C4-2B (cell line): ENCODE measurements at regions not wholly inside any gene's neighbourhood (a gene's known extent, or its start where the extent isn't known, plus 50 kb on each side); places are given as distances from the start of the nearest gene placed in this dataset.

Experiments
- H3K27ac ChIP-seq: fragments of 450-650 bp; 2 replicates; pipeline ENCODE4 v1.5.1; 2017
- ZFX ChIP-seq: fragments of 450-650 bp; IDR thresholded peaks from 2 replicates; pipeline ENCODE4 v1.6.1; 2017
- TF ChIP-seq, protein P1 (sequence below): fragments of 450-650 bp; conservative IDR thresholded peaks from 2 replicates; pipeline ENCODE4 v1.5.1; 2017; ENCODE audit warnings: mild to moderate bottlenecking

DNA sequence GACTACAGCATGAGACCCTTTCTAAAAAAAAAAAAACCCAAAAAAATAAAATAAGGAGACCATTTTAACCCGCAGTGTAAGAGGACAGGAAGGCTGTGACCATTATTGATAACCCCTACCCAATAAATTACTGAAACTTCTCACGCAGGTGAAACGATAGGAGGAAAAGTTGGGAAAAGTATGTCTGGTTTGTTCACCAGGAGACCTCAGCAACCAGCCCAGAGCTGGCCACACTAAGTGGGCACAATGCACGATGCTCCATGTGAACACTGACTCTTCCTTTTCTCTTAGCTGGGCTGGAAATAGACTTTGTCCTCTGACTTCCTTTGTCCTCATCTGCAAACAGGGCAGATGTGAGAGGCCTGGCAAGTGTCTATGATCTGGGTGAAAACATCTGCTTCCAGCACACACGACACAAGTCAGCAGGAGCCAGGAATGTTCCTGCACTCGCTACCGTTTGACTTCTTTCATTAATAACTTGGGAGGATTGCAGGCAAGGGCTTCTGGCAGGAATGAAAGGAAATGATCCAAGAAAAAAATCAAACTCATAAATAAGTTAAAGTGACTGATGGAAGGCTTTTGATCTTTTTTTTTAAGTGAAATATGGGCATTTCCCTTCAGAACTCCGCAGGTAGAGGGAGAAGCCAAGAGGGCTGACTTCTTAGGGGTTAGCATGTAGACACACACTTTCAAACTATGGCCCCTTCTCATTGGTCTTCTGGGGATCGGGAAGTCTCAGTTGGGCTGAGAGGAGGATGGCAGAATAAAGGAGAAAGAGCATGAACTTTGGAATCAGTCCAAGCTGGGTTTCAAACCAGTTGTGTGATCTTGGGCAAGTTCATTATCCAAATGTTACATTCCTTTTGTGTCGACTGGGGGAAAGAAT lies 137.4 kb upstream of the MYCN start:
- H3K27ac ChIP-seq = no peak overlapping the region
- TF ChIP-seq, protein P1, sequence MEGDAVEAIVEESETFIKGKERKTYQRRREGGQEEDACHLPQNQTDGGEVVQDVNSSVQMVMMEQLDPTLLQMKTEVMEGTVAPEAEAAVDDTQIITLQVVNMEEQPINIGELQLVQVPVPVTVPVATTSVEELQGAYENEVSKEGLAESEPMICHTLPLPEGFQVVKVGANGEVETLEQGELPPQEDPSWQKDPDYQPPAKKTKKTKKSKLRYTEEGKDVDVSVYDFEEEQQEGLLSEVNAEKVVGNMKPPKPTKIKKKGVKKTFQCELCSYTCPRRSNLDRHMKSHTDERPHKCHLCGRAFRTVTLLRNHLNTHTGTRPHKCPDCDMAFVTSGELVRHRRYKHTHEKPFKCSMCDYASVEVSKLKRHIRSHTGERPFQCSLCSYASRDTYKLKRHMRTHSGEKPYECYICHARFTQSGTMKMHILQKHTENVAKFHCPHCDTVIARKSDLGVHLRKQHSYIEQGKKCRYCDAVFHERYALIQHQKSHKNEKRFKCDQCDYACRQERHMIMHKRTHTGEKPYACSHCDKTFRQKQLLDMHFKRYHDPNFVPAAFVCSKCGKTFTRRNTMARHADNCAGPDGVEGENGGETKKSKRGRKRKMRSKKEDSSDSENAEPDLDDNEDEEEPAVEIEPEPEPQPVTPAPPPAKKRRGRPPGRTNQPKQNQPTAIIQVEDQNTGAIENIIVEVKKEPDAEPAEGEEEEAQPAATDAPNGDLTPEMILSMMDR = no peak

DNA sequence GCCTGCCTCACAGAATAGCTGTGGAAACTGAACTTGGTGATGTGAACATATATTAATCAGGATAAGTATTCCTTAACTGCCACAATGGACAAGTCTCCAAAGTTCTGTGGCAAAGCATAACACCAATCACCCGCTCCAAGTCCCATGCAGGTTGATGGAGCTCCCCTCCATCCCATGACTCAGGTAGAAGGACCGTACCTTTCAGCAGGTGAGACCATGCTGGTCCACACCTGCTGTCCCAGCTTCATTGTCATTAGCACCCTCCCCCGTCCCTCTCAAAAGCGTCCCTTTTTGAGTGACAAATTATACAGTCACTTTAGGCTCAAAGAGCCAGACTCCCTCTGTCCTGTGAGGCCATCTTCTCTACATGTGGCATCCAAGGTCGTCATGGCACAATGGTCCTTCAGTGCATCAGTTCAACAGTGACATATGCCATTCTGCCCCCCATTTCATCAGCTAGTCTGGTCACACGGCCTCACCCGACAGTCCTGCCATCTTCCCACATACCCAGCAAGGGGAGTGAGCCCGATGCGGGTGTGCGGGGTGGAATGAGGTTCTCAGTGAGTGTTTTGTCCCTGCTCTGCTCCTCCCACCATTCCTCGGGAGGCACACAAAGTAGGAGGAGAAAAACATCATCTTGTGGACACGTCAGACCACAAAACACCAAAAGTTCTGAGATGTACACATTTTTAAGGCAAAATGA lies 136.7 kb upstream of the MYCN start:
- no peak overlapping the region for H3K27ac ChIP-seq
- TF ChIP-seq, protein P1 = no peak
- TF ChIP-seq ZFX = no peak

DNA sequence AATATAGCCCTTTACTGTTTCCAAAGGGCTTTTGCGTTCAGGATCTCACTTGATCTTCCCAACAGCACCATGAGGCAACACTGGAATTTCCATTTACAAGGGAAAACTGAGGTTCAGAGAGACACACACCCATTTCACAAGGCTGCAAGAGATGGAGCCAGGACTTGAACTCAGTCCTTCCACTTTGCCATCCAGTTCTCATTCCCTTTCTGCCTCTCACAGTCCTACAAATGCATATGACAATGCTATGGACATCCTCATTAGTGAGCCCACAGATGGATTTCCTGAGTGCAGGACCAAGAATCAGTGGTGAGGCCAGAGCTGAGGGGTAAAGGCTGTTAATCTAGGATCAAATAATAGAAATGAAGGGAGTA lies 136.1 kb upstream of the MYCN start:
- TF ChIP-seq, protein P1 = no peak
- no peak for TF ChIP-seq ZFX

GRCh38 chr2:15804691-15805090 lies 135.7 kb upstream of the MYCN start:
- TF ChIP-seq ZFX = no peak
- TF ChIP-seq, protein P1 = no peak
- no peak overlapping the region for H3K27ac ChIP-seq

More for the DNA sequence above, 136.1 kb upstream of the MYCN start:
- H3K27ac ChIP-seq = no peak overlapping the region

- TF ChIP-seq, protein P1 = no peak
- no peak for TF ChIP-seq ZFX
Measured at GRCh38 chr2:15805206-15805605, 135.1 kb upstream of the MYCN start.

DNA sequence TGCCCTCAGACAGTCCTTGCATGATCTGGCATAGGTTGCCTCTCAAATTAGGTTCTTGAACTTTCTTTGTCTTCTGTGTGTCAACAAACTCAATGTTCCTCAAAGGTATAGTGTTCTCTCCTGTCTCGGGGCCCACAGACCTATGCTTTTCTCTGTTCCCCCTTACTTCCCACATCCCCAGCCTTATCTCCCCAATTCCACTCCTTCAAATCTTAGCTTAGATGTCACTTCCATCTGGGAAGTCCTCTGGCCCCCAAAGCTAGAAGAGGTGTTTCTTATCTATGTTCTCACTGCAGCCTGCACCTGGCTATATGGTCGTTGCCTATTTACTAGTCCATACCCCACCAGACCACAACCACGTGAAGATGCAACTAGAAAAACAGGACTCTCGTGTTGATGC lies 134.6 kb upstream of the MYCN start:
- H3K27ac ChIP-seq = no peak overlapping the region

More at GRCh38 chr2:15805206-15805605, 135.1 kb upstream of the MYCN start:
- H3K27ac ChIP-seq = no peak overlapping the region

More for the DNA sequence above, 134.6 kb upstream of the MYCN start:
- TF ChIP-seq, protein P1 = no peak
- no peak for TF ChIP-seq ZFX
